A549 (cell line): ENCODE measurements at regions not wholly inside any gene's neighbourhood (a gene's known extent, or its start where the extent isn't known, plus 50 kb on each side); places are given as distances from the start of the nearest gene placed in this dataset.

ENCODE experiments used
- JUNB ChIP-seq: fragments of >200 bp; sonication (Bioruptor Twin); formaldehyde crosslinking; IDR thresholded peaks from 2 replicates; pipeline ENCODE4 v1.6.1; 2016
- TF ChIP-seq, protein P1 (sequence below): fragments of >200 bp; sonication (Bioruptor Twin); formaldehyde crosslinking; IDR thresholded peaks from 3 replicates; pipeline ENCODE4 v1.5.1; 2016

DNA sequence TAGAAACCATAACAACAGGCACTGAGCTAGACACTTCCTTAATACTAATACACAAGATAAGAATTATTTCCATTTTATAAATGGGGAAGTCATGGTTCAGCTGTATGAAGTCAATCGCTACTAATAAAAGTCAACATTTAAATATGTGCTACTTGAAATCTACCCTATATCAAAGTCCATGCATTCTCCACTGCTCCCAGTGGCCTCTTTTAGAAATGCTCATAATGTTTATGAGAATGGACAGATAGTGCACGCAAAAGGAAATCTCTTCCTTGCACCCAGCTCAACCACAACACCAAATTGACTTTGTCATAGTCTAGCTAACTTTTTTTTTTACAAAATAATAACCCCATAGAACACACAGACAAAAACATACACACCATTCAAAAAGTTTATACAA lies 281.7 kb upstream of the CXADR start:
- no peak for TF ChIP-seq JUNB
- TF ChIP-seq, protein P1, sequence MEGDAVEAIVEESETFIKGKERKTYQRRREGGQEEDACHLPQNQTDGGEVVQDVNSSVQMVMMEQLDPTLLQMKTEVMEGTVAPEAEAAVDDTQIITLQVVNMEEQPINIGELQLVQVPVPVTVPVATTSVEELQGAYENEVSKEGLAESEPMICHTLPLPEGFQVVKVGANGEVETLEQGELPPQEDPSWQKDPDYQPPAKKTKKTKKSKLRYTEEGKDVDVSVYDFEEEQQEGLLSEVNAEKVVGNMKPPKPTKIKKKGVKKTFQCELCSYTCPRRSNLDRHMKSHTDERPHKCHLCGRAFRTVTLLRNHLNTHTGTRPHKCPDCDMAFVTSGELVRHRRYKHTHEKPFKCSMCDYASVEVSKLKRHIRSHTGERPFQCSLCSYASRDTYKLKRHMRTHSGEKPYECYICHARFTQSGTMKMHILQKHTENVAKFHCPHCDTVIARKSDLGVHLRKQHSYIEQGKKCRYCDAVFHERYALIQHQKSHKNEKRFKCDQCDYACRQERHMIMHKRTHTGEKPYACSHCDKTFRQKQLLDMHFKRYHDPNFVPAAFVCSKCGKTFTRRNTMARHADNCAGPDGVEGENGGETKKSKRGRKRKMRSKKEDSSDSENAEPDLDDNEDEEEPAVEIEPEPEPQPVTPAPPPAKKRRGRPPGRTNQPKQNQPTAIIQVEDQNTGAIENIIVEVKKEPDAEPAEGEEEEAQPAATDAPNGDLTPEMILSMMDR: no peak
